Smooth muscle cell (in vitro differentiated cells): ENCODE measurements at regions not wholly inside any gene's neighbourhood (a gene's known extent, or its start where the extent isn't known, plus 50 kb on each side); places are given as distances from the start of the nearest gene placed in this dataset.

Source experiments
- DNase-seq: peaks from one replicate; lab custom pipeline; 2025; ENCODE audit not compliant: unreplicated experiment; lab: John Stamatoyannopoulos, UW
- H2AFZ ChIP-seq: fragments of 200-600 bp; sonication (generic); 2 replicates; pipeline ENCODE4 v1.6.0; 2016; ENCODE audit warnings: antibody characterized with exemption, low read depth, mild to moderate bottlenecking
- H3F3A ChIP-seq: fragments of 200-600 bp; sonication (generic); 2 replicates; pipeline ENCODE4 v1.6.0; 2017; ENCODE audit warnings: antibody characterized with exemption, low read depth
- H3K27ac ChIP-seq: fragments of 200-600 bp; sonication (generic); 2 replicates; pipeline ENCODE4 v1.5.1; 2016; ENCODE audit warnings: low read depth, mild to moderate bottlenecking
- H3K27me3 ChIP-seq: fragments of 200-600 bp; sonication (generic); 2 replicates; pipeline ENCODE4 v1.6.1; 2016; ENCODE audit warnings: low read depth, mild to moderate bottlenecking
- H3K36me3 ChIP-seq: fragments of 200-600 bp; sonication (generic); 2 replicates; pipeline ENCODE4 v1.5.1; 2016; ENCODE audit warnings: low read depth
- H3K4me1 ChIP-seq: fragments of 200-600 bp; sonication (generic); 2 replicates; pipeline ENCODE4 v1.5.1; 2016; ENCODE audit warnings: low read depth
- H3K4me2 ChIP-seq: fragments of 200-600 bp; sonication (generic); 2 replicates; pipeline ENCODE4 v1.6.0; 2016; ENCODE audit warnings: mild to moderate bottlenecking
- H3K4me3 ChIP-seq: fragments of 200-600 bp; sonication (generic); 2 replicates; pipeline ENCODE4 v1.5.1; 2016; ENCODE audit warnings: mild to moderate bottlenecking
- H3K79me2 ChIP-seq: fragments of 200-600 bp; sonication (generic); 2 replicates; pipeline ENCODE4 v1.6.0; 2016; ENCODE audit warnings: low read depth, mild to moderate bottlenecking
- H3K9ac ChIP-seq: fragments of 200-600 bp; sonication (generic); 2 replicates; pipeline ENCODE4 v1.6.0; 2016; ENCODE audit warnings: low read depth
- H3K9me3 ChIP-seq: fragments of 200-600 bp; sonication (generic); replicated peaks from 2 replicates; pipeline ENCODE4 v1.5.1; 2016; ENCODE audit warnings: low read depth
- H4K20me1 ChIP-seq: fragments of 200-600 bp; sonication (generic); 2 replicates; pipeline ENCODE4 v1.6.0; 2016; ENCODE audit warnings: low read depth
- WGBS: methylation state at CpG from one replicate; pipeline ENCODE4 v1.1.7; 2016; ENCODE audit warnings: low lambda C conversion rate; 5-methylcytosine and 5-hydroxymethylcytosine counted together
- TF ChIP-seq, protein P1 (sequence below): fragments of 200-600 bp; sonication (generic); IDR thresholded peaks from 2 replicates; pipeline ENCODE4 v1.5.1; 2017; ENCODE audit warnings: borderline replicate concordance, mild to moderate bottlenecking, antibody characterized with exemption; ENCODE audit not compliant: insufficient read depth, poor library complexity, severe bottlenecking

DNA sequence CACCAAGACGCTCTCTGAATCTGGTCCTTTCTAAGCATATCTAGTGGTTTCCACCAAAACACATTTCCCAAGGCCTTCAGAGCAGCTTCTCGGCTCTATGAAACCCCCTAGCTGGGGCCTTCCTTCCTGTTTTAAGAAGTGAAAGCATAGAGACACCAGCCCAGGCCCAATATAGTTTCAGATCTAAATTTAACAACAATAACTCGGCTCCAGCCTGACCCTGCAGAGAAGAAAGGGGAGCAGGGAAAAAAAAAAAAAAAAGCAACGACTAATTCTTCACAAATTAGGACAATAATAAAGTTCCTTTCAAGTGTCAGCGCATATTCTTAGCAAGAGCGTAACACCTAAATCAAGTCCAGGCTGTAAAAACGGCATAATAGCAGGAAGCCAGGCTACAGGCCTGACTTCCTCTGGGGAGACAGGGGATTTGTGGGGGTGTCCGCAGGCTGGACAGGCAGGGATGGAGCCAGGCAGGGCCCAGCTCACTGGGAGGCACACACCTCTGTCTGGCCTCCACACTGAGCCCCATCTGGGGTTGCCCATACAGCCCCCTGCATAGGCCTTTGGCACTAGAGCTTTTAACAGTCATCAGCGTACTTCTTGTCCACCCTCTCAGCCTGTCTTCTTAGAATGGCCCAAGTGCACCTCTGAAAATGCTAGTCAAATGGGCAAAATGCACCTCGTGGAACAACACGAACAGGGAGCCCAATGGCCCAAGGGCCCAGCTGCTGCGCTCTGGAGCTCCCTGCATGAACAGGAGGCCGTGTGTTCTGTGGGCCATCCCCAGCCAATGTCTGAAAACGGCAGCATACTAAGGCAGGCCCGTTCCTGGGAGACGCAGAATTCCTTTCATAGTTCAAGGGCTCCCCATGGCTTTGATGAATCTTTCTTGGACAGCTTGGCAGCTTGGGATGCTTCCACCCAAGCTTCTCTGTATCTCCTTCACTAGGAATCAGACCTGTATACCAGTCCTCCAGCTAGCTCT lies 772.9 kb downstream of the MED13L start:
- no peaks in the 10 kb centered on the region for H4K20me1 ChIP-seq
- no peak for DNase-seq
- no peaks in the 10 kb centered on the region for H3K27me3 ChIP-seq
- no peak overlapping the region for H3K4me2 ChIP-seq
- TF ChIP-seq, protein P1, sequence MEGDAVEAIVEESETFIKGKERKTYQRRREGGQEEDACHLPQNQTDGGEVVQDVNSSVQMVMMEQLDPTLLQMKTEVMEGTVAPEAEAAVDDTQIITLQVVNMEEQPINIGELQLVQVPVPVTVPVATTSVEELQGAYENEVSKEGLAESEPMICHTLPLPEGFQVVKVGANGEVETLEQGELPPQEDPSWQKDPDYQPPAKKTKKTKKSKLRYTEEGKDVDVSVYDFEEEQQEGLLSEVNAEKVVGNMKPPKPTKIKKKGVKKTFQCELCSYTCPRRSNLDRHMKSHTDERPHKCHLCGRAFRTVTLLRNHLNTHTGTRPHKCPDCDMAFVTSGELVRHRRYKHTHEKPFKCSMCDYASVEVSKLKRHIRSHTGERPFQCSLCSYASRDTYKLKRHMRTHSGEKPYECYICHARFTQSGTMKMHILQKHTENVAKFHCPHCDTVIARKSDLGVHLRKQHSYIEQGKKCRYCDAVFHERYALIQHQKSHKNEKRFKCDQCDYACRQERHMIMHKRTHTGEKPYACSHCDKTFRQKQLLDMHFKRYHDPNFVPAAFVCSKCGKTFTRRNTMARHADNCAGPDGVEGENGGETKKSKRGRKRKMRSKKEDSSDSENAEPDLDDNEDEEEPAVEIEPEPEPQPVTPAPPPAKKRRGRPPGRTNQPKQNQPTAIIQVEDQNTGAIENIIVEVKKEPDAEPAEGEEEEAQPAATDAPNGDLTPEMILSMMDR, result no peak
- H3K79me2 ChIP-seq, result no peaks in the 10 kb centered on the region
- whole genome bisulfite sequencing, result 75% methylated on average over 16 of the region's 16 CpGs
- no peaks in the 10 kb centered on the region for H3K9me3 ChIP-seq
- H3F3A ChIP-seq, result peaks cover 6% of the 10 kb centered on the region
- no peak overlapping the region for H3K27ac ChIP-seq
- H3K4me1 ChIP-seq, result peaks cover 15% of the 10 kb centered on the region
- H3K9ac ChIP-seq, result no peak overlapping the region
- no peaks in the 10 kb centered on the region for H3K36me3 ChIP-seq
- no peak overlapping the region for H3K4me3 ChIP-seq
- H2AFZ ChIP-seq, result peak overlapping the region; percentile 84

DNA sequence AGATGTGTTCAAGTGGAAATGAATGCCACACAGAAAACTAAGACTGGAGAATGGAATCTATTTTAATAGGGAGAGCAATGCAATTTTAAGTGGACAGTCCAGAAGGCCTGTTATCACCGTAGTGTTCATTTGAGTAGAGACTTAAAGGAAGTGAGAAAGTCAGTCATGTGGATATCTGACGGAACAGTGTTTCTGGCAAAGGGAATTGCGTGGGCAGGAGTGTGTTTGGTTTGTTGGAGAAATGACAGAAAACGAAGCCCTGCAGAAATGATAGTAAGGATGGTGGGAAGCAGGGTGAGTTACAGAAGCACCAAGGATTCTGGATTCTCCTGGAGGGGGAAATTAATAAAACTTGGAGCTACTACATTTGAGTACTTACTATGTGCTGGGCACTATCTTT lies 776.6 kb downstream of the MED13L start:
- Histone ChIP-seq H3K9ac (no peak overlapping the region), H3K4me3 (no peak overlapping the region), H2AFZ (no peak overlapping the region), H4K20me1 (no peaks in the 10 kb centered on the region), H3K79me2 (no peaks in the 10 kb centered on the region), H3K9me3 (no peaks in the 10 kb centered on the region), H3K4me2 (peak overlapping the region; percentile 35), H3K4me1 (no peaks in the 10 kb centered on the region), H3F3A (peaks cover 6% of the 10 kb centered on the region), H3K27me3 (no peaks in the 10 kb centered on the region), H3K36me3 (no peaks in the 10 kb centered on the region), H3K27ac (no peak overlapping the region)
- TF ChIP-seq, protein P1, result no peak
- 30% methylated on average over 4 of the region's 4 CpGs for WGBS
- no peak for DNase-seq

DNA sequence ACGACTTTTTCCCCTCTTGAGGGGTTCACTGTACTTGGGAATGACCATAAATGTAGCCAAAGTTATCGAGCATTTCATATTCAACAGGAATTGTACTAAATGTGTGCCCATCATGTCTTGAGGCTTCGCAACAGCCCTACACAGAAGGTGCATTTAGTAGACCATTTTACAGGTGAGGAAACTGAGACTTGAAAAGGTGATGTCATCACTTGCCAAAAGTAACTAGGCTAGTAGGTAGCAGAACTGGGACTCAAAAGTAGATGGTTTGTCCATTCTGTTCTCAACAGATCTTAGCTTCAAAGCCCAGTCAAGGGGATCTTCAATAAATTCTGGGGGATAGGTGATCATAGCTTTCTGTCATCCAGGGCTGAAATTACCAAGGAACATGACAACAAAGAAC lies 782.2 kb downstream of the MED13L start:
- no peak for DNase-seq
- no peaks in the 10 kb centered on the region for H3K9me3 ChIP-seq
- TF ChIP-seq, protein P1, result no peak
- H3K27ac ChIP-seq, result no peak overlapping the region
- no peak overlapping the region for H2AFZ ChIP-seq
- WGBS, result 96% methylated on average over 3 of the region's 3 CpGs
- no peaks in the 10 kb centered on the region for H3K27me3 ChIP-seq
- no peaks in the 10 kb centered on the region for H4K20me1 ChIP-seq
- no peaks in the 10 kb centered on the region for H3F3A ChIP-seq
- H3K79me2 ChIP-seq, result no peaks in the 10 kb centered on the region
- no peaks in the 10 kb centered on the region for H3K4me1 ChIP-seq
- no peak overlapping the region for H3K4me3 ChIP-seq
- no peaks in the 10 kb centered on the region for H3K36me3 ChIP-seq
- H3K9ac ChIP-seq, result no peak overlapping the region
- no peak overlapping the region for H3K4me2 ChIP-seq
